NT2/D1 (cell line): ENCODE measurements at regions not wholly inside any gene's neighbourhood (a gene's known extent, or its start where the extent isn't known, plus 50 kb on each side); places are given as distances from the start of the nearest gene placed in this dataset.

Experiments
- DNase-seq: peaks from one replicate; pipeline ENCODE4 v3.0.0-alpha.2; 2011; ENCODE audit warnings: low read depth, low spot score
- H3K27me3 ChIP-seq: 2 replicates; pipeline ENCODE4 v1.6.0; 2011; ENCODE audit warnings: mild to moderate bottlenecking; ENCODE audit not compliant: insufficient read length, insufficient read depth
- H3K36me3 ChIP-seq: 2 replicates; pipeline ENCODE4 v1.6.1; 2011; ENCODE audit warnings: mild to moderate bottlenecking, low read length, mixed read lengths; ENCODE audit not compliant: insufficient read depth, insufficient read length
- H3K4me1 ChIP-seq: 2 replicates; pipeline ENCODE4 v1.5.1; 2011; ENCODE audit not compliant: insufficient read depth, insufficient read length
- H3K4me3 ChIP-seq: 2 replicates; pipeline ENCODE4 v1.5.1; 2011; ENCODE audit warnings: low read depth; ENCODE audit not compliant: insufficient read length
- H3K9ac ChIP-seq: 2 replicates; pipeline ENCODE4 v1.6.0; 2011; ENCODE audit warnings: low read depth; ENCODE audit not compliant: insufficient read length
- H3K9me3 ChIP-seq: 2 replicates; pipeline ENCODE4 v1.5.1; 2011; ENCODE audit warnings: mild to moderate bottlenecking, low read length; ENCODE audit not compliant: insufficient read depth
- SUZ12 ChIP-seq: IDR thresholded peaks from 2 replicates; pipeline ENCODE4 v1.6.1; 2011; ENCODE audit not compliant: insufficient read length, insufficient read depth; ENCODE audit errors: extremely low read depth
- YY1 ChIP-seq: IDR thresholded peaks from 2 replicates; pipeline ENCODE4 v1.6.1; 2011; ENCODE audit not compliant: insufficient read length, insufficient read depth
- ZNF274 ChIP-seq: IDR thresholded peaks from 2 replicates; pipeline ENCODE4 v1.6.1; 2011; ENCODE audit warnings: mild to moderate bottlenecking, low read depth, low read length

- H3K27me3 ChIP-seq, result no peaks in the 10 kb centered on the region
- TF ChIP-seq ZNF274 (no peak), SUZ12 (no peak), YY1 (no peak)
- no peaks in the 10 kb centered on the region for H3K36me3 ChIP-seq
- no peaks in the 10 kb centered on the region for H3K9me3 ChIP-seq
- peaks cover 2% of the 10 kb centered on the region for H3K4me1 ChIP-seq
- DNase-seq, result no peak
- H3K4me3 ChIP-seq, result no peak overlapping the region
- no peak overlapping the region for H3K9ac ChIP-seq
Observed at GRCh38 chr5:133896873-133897272, 71.6 kb downstream of the C5orf15 start.

GRCh38 chr5:133895979-133896845, 72.2 kb downstream of the C5orf15 start:
- H3K36me3 ChIP-seq, result no peaks in the 10 kb centered on the region
- no peak for DNase-seq
- TF ChIP-seq ZNF274 (no peak), SUZ12 (no peak), YY1 (no peak)
- no peaks in the 10 kb centered on the region for H3K9me3 ChIP-seq
- H3K27me3 ChIP-seq, result no peaks in the 10 kb centered on the region
- no peak overlapping the region for H3K9ac ChIP-seq
- H3K4me1 ChIP-seq, result peaks cover 2% of the 10 kb centered on the region
- H3K4me3 ChIP-seq, result no peak overlapping the region

GRCh38 chr5:133894143-133894542, 74.3 kb downstream of the C5orf15 start:
- no peaks in the 10 kb centered on the region for H3K36me3 ChIP-seq
- peaks cover 2% of the 10 kb centered on the region for H3K4me1 ChIP-seq
- no peak overlapping the region for H3K4me3 ChIP-seq
- no peak for DNase-seq
- H3K9ac ChIP-seq, result no peak overlapping the region
- no peaks in the 10 kb centered on the region for H3K9me3 ChIP-seq
- TF ChIP-seq YY1 (no peak), SUZ12 (no peak), ZNF274 (no peak)
- no peaks in the 10 kb centered on the region for H3K27me3 ChIP-seq

GRCh38 chr5:133892774-133893173, 75.7 kb downstream of the C5orf15 start:
- DNase-seq, result no peak
- no peak overlapping the region for H3K4me3 ChIP-seq
- no peaks in the 10 kb centered on the region for H3K9me3 ChIP-seq
- H3K9ac ChIP-seq, result no peak overlapping the region
- H3K4me1 ChIP-seq, result no peaks in the 10 kb centered on the region
- no peaks in the 10 kb centered on the region for H3K27me3 ChIP-seq
- H3K36me3 ChIP-seq, result no peaks in the 10 kb centered on the region
- TF ChIP-seq ZNF274 (no peak), SUZ12 (no peak), YY1 (no peak)

GRCh38 chr5:133892306-133892705, 76.1 kb downstream of the C5orf15 start:
- no peaks in the 10 kb centered on the region for H3K4me1 ChIP-seq
- no peak for TF ChIP-seq ZNF274
- no peak overlapping the region for H3K9ac ChIP-seq

GRCh38 chr5:133891390-133891789, 77.0 kb downstream of the C5orf15 start:
- no peak overlapping the region for H3K4me3 ChIP-seq
- DNase-seq, result no peak
- H3K4me1 ChIP-seq, result no peaks in the 10 kb centered on the region
- no peak overlapping the region for H3K9ac ChIP-seq
- no peaks in the 10 kb centered on the region for H3K27me3 ChIP-seq
- no peaks in the 10 kb centered on the region for H3K36me3 ChIP-seq
- no peaks in the 10 kb centered on the region for H3K9me3 ChIP-seq
- no peak for TF ChIP-seq ZNF274
- TF ChIP-seq SUZ12, result no peak
- TF ChIP-seq YY1, result no peak

More at GRCh38 chr5:133892306-133892705, 76.1 kb downstream of the C5orf15 start:
- H3K4me3 ChIP-seq, result no peak overlapping the region
- no peak for DNase-seq
- H3K9me3 ChIP-seq, result no peaks in the 10 kb centered on the region
- H3K27me3 ChIP-seq, result no peaks in the 10 kb centered on the region
- no peaks in the 10 kb centered on the region for H3K36me3 ChIP-seq

- H3K4me3 ChIP-seq, result no peak overlapping the region
Observed at GRCh38 chr5:133890776-133891280, 77.6 kb downstream of the C5orf15 start.

More at GRCh38 chr5:133890776-133891280, 77.6 kb downstream of the C5orf15 start:
- Histone ChIP-seq H3K9ac (no peak overlapping the region), H3K4me1 (no peaks in the 10 kb centered on the region), H3K27me3 (no peaks in the 10 kb centered on the region), H3K36me3 (no peaks in the 10 kb centered on the region), H3K9me3 (no peaks in the 10 kb centered on the region)
- TF ChIP-seq SUZ12 (no peak), ZNF274 (no peak), YY1 (no peak)
- DNase-seq, result no peak
